ENCODE measurements at regions not wholly inside any gene's neighbourhood (a gene's known extent, or its start where the extent isn't known, plus 50 kb on each side); places are given as distances from the start of the nearest gene placed in this dataset.
"Not testable (repeated sequence)": the region's sequence is repeated elsewhere in the genome, so short reads cannot be mapped to it uniquely, and the experiment has no call there.

DNA sequence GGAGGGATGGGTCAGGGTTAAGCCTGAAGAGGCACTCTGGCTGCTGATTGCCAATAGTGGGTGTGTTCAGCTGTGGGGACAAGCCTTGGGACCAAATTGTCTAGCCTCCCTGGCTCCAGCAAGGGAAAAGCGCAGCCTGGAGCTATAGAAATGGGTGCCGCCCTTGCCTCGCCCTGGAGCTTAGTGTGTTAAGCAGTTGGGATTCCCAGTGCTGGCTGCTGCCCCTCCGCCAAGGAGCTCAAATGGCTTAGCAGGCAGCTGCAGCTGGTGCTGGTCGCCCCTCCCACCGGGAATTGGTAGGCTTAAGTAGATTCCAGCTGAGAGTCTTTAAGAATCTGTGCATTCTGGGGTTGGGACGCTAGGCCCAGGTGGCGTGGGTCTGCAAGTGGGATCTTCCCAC, 662.9 kb upstream of the TBL1XR1 start:
- no peak overlapping the region for H3K4me2 ChIP-seq (ENCODE audit: low read depth, low read length)
- no peak overlapping the region for H2AFZ ChIP-seq (ENCODE audit: low read length)
- H3K4me1 ChIP-seq (ENCODE audit: low read length): no peaks in the 10 kb centered on the region
- no peaks in the 10 kb centered on the region for H3F3A ChIP-seq (ENCODE audit: insufficient read depth, low read length)
- H4K20me1 ChIP-seq (ENCODE audit: insufficient read depth, low read length): no peaks in the 10 kb centered on the region
- no peaks in the 10 kb centered on the region for H3K9me2 ChIP-seq (replicated peaks; ENCODE audit: insufficient read depth, low read length)
- no peaks in the 10 kb centered on the region for H3K27me3 ChIP-seq (replicated peaks; ENCODE audit: insufficient read depth, low read length)
- H3K9me3 ChIP-seq (replicated peaks; ENCODE audit: insufficient read depth, low read length): no peaks in the 10 kb centered on the region
- no peak overlapping the region for H3K9ac ChIP-seq (ENCODE audit: low read length)
- TF ChIP-seq EZH2 (optimal IDR thresholded peaks at IDR 0.05; ENCODE audit: low read depth, low read length): no peak
- TF ChIP-seq EZH2phosphoT487 (IDR thresholded peaks at IDR 0.05; ENCODE audit: low read length): no peak
- TF ChIP-seq, protein P1, sequence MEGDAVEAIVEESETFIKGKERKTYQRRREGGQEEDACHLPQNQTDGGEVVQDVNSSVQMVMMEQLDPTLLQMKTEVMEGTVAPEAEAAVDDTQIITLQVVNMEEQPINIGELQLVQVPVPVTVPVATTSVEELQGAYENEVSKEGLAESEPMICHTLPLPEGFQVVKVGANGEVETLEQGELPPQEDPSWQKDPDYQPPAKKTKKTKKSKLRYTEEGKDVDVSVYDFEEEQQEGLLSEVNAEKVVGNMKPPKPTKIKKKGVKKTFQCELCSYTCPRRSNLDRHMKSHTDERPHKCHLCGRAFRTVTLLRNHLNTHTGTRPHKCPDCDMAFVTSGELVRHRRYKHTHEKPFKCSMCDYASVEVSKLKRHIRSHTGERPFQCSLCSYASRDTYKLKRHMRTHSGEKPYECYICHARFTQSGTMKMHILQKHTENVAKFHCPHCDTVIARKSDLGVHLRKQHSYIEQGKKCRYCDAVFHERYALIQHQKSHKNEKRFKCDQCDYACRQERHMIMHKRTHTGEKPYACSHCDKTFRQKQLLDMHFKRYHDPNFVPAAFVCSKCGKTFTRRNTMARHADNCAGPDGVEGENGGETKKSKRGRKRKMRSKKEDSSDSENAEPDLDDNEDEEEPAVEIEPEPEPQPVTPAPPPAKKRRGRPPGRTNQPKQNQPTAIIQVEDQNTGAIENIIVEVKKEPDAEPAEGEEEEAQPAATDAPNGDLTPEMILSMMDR (IDR thresholded peaks at IDR 0.05; ENCODE audit: low read length): no peak
- H3K79me2 ChIP-seq (ENCODE audit: low read length): no peaks in the 10 kb centered on the region
- H3K4me3 ChIP-seq (ENCODE audit: low read length): no peak overlapping the region
- DNase-seq: no peak
- no peaks in the 10 kb centered on the region for H3K36me3 ChIP-seq (replicated peaks; ENCODE audit: insufficient read depth, low read length)
- no peak overlapping the region for H3K27ac ChIP-seq (ENCODE audit: low read length)

DNA sequence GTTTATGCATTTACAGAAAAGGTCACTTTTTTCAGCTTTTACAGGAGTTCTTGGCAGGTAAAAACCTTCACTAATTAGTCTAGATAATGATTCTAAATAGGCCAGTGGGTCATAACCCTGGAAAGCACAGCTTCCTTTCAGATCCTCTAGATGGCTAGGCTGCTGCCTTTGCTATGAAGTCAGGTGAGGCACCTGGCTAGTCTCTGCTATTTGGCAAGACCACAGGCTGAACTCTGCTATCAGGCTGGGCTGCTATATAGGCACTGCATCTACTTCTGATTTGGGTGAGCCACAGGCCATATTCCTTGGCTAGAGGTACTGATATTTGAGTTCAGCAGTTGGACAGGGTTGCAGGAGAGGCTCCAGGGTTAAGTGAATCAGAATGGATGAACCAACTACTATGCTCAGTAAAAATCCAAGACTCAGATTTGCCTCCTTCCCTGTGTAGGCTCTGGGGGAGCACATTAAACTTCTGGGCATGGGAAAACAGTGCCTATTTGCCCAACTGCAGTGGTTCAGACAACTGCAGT, 665.7 kb upstream of the TBL1XR1 start:
- no peaks in the 10 kb centered on the region for H3K9me3 ChIP-seq (replicated peaks; ENCODE audit: insufficient read depth, low read length)
- H3F3A ChIP-seq (ENCODE audit: insufficient read depth, low read length): no peaks in the 10 kb centered on the region
- H3K27ac ChIP-seq (ENCODE audit: low read length): no peak overlapping the region
- H3K4me2 ChIP-seq (ENCODE audit: low read depth, low read length): no peak overlapping the region
- no peak overlapping the region for H3K4me3 ChIP-seq (ENCODE audit: low read length)
- H3K27me3 ChIP-seq (replicated peaks; ENCODE audit: insufficient read depth, low read length): no peaks in the 10 kb centered on the region
- no peaks in the 10 kb centered on the region for H3K4me1 ChIP-seq (ENCODE audit: low read length)
- H3K9me2 ChIP-seq (replicated peaks; ENCODE audit: insufficient read depth, low read length): no peaks in the 10 kb centered on the region
- no peak for TF ChIP-seq EZH2 (optimal IDR thresholded peaks at IDR 0.05; ENCODE audit: low read depth, low read length)
- TF ChIP-seq, protein P1 (IDR thresholded peaks at IDR 0.05; ENCODE audit: low read length): no peak
- TF ChIP-seq EZH2phosphoT487 (IDR thresholded peaks at IDR 0.05; ENCODE audit: low read length): no peak
- H3K36me3 ChIP-seq (replicated peaks; ENCODE audit: insufficient read depth, low read length): no peaks in the 10 kb centered on the region
- DNase-seq: no peak
- H3K79me2 ChIP-seq (ENCODE audit: low read length): no peaks in the 10 kb centered on the region
- H2AFZ ChIP-seq (ENCODE audit: low read length): no peak overlapping the region
- H3K9ac ChIP-seq (ENCODE audit: low read length): no peak overlapping the region
- no peaks in the 10 kb centered on the region for H4K20me1 ChIP-seq (ENCODE audit: insufficient read depth, low read length)

DNA sequence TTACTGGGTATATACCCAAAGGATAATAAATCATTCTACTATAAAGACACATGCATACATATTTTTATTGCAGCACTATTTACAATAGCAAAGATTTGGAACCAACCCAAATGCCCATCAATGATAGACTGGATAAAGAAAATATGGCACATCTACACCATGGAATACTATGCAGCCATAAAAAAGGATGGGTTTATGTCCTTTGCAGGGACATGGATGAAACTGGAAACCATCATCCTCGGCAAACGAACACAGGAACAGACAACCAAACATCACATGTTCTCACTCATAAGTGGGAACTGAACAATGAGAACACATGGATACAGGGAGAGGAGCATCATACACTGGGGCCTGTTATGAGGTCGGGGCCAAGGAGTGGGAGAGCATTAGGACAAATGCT, 665.0 kb upstream of the KCNMB2 start:
- not testable (repeated sequence) for H4K20me1 ChIP-seq (ENCODE audit: insufficient read depth, low read length); H2AFZ ChIP-seq (ENCODE audit: low read length); H3K4me2 ChIP-seq (ENCODE audit: low read depth, low read length); H3K27me3 ChIP-seq (replicated peaks; ENCODE audit: insufficient read depth, low read length); H3F3A ChIP-seq (ENCODE audit: insufficient read depth, low read length); H3K9me2 ChIP-seq (replicated peaks; ENCODE audit: insufficient read depth, low read length); H3K9me3 ChIP-seq (replicated peaks; ENCODE audit: insufficient read depth, low read length); DNase-seq; H3K4me1 ChIP-seq (ENCODE audit: low read length); H3K27ac ChIP-seq (ENCODE audit: low read length); H3K36me3 ChIP-seq (replicated peaks; ENCODE audit: insufficient read depth, low read length); H3K79me2 ChIP-seq (ENCODE audit: low read length); H3K9ac ChIP-seq (ENCODE audit: low read length); H3K4me3 ChIP-seq (ENCODE audit: low read length)

DNA sequence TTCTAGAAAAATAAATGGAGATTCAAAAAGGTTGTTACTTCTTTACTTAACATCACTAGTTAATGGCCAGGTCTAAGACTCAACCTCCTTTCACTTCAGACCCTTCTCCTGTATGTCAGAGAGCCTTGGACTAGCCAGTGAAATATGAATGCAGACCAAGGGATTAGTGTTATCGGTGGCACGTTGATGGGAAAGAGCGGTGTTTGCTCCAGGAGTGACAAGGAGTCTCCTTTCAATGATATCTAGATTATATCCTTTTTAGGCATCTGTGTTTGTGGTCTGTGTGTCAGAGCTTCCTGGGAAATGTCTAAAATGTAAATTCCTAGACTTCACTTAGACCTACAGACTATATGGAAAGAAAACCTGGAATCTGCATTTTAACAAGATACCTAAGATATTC, 658.0 kb upstream of the KCNMB2 start:
- no peaks in the 10 kb centered on the region for H3K36me3 ChIP-seq (replicated peaks; ENCODE audit: insufficient read depth, low read length)
- H3F3A ChIP-seq (ENCODE audit: insufficient read depth, low read length): no peaks in the 10 kb centered on the region
- H3K27ac ChIP-seq (ENCODE audit: low read length): no peak overlapping the region
- DNase-seq: no peak
- H2AFZ ChIP-seq (ENCODE audit: low read length): no peak overlapping the region
- no peaks in the 10 kb centered on the region for H3K9me3 ChIP-seq (replicated peaks; ENCODE audit: insufficient read depth, low read length)
- no peaks in the 10 kb centered on the region for H3K79me2 ChIP-seq (ENCODE audit: low read length)
- no peaks in the 10 kb centered on the region for H4K20me1 ChIP-seq (ENCODE audit: insufficient read depth, low read length)
- no peaks in the 10 kb centered on the region for H3K9me2 ChIP-seq (replicated peaks; ENCODE audit: insufficient read depth, low read length)
- H3K4me3 ChIP-seq (ENCODE audit: low read length): no peak overlapping the region
- H3K27me3 ChIP-seq (replicated peaks; ENCODE audit: insufficient read depth, low read length): no peaks in the 10 kb centered on the region
- no peak overlapping the region for H3K9ac ChIP-seq (ENCODE audit: low read length)
- no peak overlapping the region for H3K4me2 ChIP-seq (ENCODE audit: low read depth, low read length)
- H3K4me1 ChIP-seq (ENCODE audit: low read length): no peaks in the 10 kb centered on the region
- TF ChIP-seq EZH2phosphoT487 (IDR thresholded peaks at IDR 0.05; ENCODE audit: low read length): no peak
- TF ChIP-seq, protein P1 (IDR thresholded peaks at IDR 0.05; ENCODE audit: low read length): no peak
- no peak for TF ChIP-seq EZH2 (optimal IDR thresholded peaks at IDR 0.05; ENCODE audit: low read depth, low read length)

All from MM.1S (cell line).